ENCODE measurements at regions not wholly inside any gene's neighbourhood (a gene's known extent, or its start where the extent isn't known, plus 50 kb on each side); places are given as distances from the start of the nearest gene placed in this dataset.

DNA sequence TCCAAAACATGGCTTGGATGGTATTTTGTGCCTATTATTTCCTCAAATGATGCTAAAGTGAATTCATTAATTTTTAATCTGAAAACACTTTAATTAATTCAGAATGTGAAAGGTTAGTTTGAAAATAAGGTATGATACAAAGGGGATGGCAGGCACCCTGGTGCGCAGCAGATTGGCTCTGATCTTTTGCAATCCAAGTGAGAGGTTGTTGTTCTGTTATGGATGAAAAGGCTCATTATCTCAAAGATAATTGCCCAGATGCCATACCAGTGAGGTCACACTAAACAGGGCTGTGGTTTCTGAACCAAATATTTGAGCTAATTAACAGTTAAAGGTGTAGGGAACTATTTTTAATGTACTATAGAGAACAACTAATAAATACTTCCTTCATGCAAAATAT lies 504.9 kb downstream of the RAPGEF2 start:
- ChIA-PET CTCF (interaction anchor here (1.0 kb wide), 1 partner anchor 9 kb away, joined by 3 read pairs; no protein-coding TSS in a partner anchor), POLR2A (no interaction called here)
- DNase-seq (ENCODE audit: extremely low spot score), result no peak
- TF ChIP-seq, protein P1, sequence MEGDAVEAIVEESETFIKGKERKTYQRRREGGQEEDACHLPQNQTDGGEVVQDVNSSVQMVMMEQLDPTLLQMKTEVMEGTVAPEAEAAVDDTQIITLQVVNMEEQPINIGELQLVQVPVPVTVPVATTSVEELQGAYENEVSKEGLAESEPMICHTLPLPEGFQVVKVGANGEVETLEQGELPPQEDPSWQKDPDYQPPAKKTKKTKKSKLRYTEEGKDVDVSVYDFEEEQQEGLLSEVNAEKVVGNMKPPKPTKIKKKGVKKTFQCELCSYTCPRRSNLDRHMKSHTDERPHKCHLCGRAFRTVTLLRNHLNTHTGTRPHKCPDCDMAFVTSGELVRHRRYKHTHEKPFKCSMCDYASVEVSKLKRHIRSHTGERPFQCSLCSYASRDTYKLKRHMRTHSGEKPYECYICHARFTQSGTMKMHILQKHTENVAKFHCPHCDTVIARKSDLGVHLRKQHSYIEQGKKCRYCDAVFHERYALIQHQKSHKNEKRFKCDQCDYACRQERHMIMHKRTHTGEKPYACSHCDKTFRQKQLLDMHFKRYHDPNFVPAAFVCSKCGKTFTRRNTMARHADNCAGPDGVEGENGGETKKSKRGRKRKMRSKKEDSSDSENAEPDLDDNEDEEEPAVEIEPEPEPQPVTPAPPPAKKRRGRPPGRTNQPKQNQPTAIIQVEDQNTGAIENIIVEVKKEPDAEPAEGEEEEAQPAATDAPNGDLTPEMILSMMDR (IDR thresholded peaks at IDR 0.05; ENCODE audit: control extremely low read depth, extremely low read depth, low read depth, missing control alignments), result no peak

DNA sequence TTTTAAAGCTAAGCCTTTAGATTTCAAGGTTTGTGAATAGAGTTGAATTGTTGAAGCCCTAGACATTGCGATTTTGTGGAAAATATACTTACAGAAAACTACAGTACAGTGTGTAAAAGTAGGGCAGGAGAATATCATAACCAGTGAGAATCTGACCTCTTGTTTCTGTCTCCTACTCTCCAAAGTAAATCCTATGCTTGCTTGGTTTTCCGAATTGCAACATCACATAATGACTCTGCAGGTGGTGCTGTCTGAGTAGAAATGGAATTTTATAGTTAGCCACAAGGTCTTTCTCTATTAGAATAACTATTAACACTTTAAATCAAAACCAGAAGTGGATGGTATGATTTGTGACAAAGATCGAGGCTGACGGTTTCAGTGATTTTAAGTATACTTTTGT lies 505.6 kb downstream of the RAPGEF2 start:
- ChIA-PET POLR2A (no interaction called here), CTCF (interaction anchor here (1.0 kb wide), 1 partner anchor 8 kb away, joined by 3 read pairs; no protein-coding TSS in a partner anchor)
- DNase-seq (ENCODE audit: extremely low spot score), result no peak
- TF ChIP-seq, protein P1 (IDR thresholded peaks at IDR 0.05; ENCODE audit: control extremely low read depth, extremely low read depth, low read depth, missing control alignments), result no peak

DNA sequence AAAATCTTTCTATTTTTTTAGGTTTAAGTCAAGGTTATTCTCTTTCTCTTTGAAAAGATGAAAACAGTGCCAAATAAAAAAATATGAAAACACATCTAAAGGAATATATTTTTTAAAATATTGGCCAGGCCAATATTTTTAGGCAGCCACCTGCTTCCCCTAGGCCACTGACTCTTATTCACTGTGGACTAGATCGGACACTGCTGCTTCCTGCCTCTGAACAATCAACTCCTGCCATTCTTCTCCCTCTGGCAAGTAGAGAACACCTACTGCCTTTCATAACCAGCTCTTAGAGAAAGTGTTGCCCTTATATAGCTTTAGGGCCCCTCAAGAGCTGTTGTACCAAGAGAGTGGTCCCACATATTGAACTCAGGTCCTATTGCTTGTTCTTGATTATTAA lies 529.2 kb downstream of the RAPGEF2 start:
- TF ChIP-seq, protein P1 (IDR thresholded peaks at IDR 0.05; ENCODE audit: control extremely low read depth, extremely low read depth, low read depth, missing control alignments), result no peak
- DNase-seq (ENCODE audit: extremely low spot score), result no peak
- POLR2A ChIA-PET, result no interaction called here
- CTCF ChIA-PET, result interaction anchor here (0.7 kb wide), 1 partner anchor 31 kb away, joined by 3 read pairs; no protein-coding TSS in a partner anchor

DNA sequence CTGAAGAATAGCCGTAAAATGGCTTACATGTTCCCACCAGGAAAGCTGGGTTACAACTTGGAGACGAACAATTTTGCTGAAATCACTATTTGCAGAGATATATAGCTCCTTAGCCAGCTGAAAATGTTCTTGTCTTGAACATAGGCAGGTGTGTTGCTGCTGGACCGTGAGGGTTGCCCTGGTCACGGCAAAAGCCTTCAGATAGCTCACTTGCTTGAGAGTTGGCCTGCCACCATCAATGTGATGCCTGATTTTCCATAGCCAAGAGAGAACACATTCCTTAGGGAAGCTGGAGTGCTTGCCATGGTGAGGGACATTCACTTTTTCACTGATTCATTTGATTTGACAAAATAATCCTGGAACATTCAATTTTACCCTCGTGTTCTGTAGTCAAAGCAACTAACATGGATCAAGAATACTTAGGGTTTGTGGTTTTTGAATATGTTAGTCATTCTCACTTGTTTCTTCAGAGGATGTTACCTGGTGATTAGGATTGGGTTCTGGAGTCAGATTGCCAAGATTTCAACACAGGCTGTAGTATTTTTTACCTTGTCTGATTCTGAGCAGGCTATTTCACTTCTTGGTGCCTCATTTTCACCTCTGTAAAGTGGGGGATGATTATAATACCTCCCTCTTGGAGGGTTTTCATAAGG lies 536.9 kb downstream of the RAPGEF2 start:
- ChIA-PET POLR2A (no interaction called here), CTCF (no interaction called here)
- TF ChIP-seq, protein P1 (IDR thresholded peaks at IDR 0.05; ENCODE audit: control extremely low read depth, extremely low read depth, low read depth, missing control alignments), result no peak
- DNase-seq (ENCODE audit: extremely low spot score), result no peak

DNA sequence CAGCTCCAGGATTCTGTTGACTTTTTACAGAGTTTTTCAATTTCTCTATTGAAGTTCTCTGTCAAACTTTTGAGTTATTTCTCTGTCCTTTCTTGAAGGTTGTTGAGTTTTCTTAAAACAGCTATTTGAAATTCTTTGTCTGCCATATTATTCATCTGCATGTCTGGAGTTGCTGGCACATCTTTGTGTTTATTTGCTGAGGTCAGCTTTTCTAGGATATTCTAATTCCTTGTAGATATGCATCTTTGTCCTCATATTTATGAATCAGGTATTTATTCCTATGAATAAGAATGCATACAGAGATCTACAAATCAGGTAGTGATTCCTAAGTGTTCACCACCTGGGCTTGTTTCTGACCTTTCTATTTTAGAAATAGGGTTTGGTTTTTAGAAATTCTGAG lies 546.4 kb downstream of the RAPGEF2 start:
- ChIA-PET CTCF (interaction anchor here (1.1 kb wide), 1 partner anchor 10 kb away, joined by 3 read pairs; no protein-coding TSS in a partner anchor), POLR2A (no interaction called here)
- TF ChIP-seq, protein P1 (IDR thresholded peaks at IDR 0.05; ENCODE audit: control extremely low read depth, extremely low read depth, low read depth, missing control alignments), result no peak
- DNase-seq (ENCODE audit: extremely low spot score), result no peak

DNA sequence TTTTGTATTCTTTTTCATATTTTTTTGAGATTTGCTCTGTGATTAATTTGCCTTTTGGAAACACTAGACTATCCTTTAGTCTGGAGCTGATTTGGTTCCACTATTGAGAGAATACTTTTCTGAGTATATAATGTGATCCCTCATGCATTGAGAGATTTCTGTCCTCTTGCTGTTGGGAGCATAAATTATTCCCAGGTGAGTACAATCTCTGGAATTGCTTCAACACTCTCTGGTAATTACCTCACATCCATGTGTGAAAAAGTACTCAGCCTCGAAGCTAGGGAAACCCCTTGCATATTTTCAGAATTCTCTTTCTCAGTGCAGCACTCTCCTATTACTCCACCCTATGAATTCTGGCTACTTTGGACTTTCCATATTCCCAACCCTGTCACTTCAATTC lies 550.0 kb downstream of the RAPGEF2 start:
- CTCF ChIA-PET, result no interaction called here
- no peak for DNase-seq (ENCODE audit: extremely low spot score)
- POLR2A ChIA-PET, result no interaction called here
- TF ChIP-seq, protein P1 (IDR thresholded peaks at IDR 0.05; ENCODE audit: control extremely low read depth, extremely low read depth, low read depth, missing control alignments), result no peak
